HepG2 (cell line): ENCODE measurements at regions not wholly inside any gene's neighbourhood (a gene's known extent, or its start where the extent isn't known, plus 50 kb on each side); places are given as distances from the start of the nearest gene placed in this dataset.

Experiments
- AGO1 ChIP-seq: fragments of 200-400 bp; formaldehyde crosslinking; IDR thresholded peaks from 2 replicates; pipeline ENCODE4 v1.6.1; 2017; ENCODE audit warnings: mild to moderate bottlenecking, low read depth, low read length, moderate library complexity; ENCODE audit not compliant: poor library complexity, severe bottlenecking
- PCBP1 ChIP-seq: fragments of 200-400 bp; formaldehyde crosslinking; IDR thresholded peaks from 2 replicates; pipeline ENCODE4 v1.6.1; 2017; ENCODE audit warnings: mild to moderate bottlenecking, low read depth, low read length, borderline replicate concordance
- TF ChIP-seq, protein P1 (sequence below), 2 experiments: sonication (generic) in 1 of 2; formaldehyde crosslinking in 1 of 2; IDR thresholded peaks; 2 replicates each; pipeline versions ENCODE4 v1.5.1 to v1.6.1; 2011 to 2020; ENCODE audit warnings: borderline replicate concordance in 1 of 2, low read depth in 1 of 2, low read length in 1 of 2, mild to moderate bottlenecking in 1 of 2, missing genetic modification reagents in 1 of 2, moderate library complexity in 1 of 2
- TF ChIP-seq, protein P2 (sequence below): IDR thresholded peaks from 2 replicates; pipeline ENCODE4 v1.6.1; 2016; ENCODE audit warnings: low read depth
- TF ChIP-seq, protein P3 (sequence below): sonication (generic); formaldehyde crosslinking; IDR thresholded peaks from 2 replicates; pipeline ENCODE4 v1.4.0; 2020; ENCODE audit warnings: mild to moderate bottlenecking, missing genetic modification reagents
- TF ChIP-seq, protein P4 (sequence below), 2 experiments: fragments of 450-650 bp in 1 of 2; sonication (generic) in 1 of 2; formaldehyde crosslinking in 1 of 2; IDR thresholded peaks; 2 replicates each; pipeline versions ENCODE4 v1.6.1 to v1.8.0; 2016 to 2022; ENCODE audit warnings: antibody characterized with exemption in 1 of 2, mild to moderate bottlenecking in 1 of 2, missing genetic modification reagents in 1 of 2

DNA sequence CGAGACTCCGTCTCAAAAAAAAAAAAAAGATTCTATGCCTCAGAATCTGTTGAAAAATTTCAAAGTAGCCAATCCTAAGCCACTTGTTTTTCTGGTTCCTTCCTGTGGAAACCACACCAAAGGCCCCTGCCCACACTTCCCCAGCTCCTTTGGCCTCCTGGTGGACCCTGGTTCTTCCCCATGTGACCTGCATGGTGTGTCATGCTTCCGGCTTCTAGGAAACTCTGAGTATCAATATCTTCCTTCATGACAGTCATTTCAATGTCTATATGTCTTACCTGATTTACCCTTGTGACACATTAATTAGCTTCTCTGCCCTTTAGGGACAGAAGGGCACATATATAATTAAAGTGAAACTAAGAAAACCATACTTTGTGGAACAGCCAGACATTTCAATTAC is 80.4 kb upstream of the GRB10 start (continued):
- TF ChIP-seq, protein P1, sequence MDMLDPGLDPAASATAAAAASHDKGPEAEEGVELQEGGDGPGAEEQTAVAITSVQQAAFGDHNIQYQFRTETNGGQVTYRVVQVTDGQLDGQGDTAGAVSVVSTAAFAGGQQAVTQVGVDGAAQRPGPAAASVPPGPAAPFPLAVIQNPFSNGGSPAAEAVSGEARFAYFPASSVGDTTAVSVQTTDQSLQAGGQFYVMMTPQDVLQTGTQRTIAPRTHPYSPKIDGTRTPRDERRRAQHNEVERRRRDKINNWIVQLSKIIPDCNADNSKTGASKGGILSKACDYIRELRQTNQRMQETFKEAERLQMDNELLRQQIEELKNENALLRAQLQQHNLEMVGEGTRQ (IDR thresholded peaks at IDR 0.05; ENCODE audit: low read depth, low read length): no peak
- TF ChIP-seq, protein P1 (CRISPR knock-in tag; IDR thresholded peaks at IDR 0.05; ENCODE audit: borderline replicate concordance): no peak
- TF ChIP-seq, protein P2, sequence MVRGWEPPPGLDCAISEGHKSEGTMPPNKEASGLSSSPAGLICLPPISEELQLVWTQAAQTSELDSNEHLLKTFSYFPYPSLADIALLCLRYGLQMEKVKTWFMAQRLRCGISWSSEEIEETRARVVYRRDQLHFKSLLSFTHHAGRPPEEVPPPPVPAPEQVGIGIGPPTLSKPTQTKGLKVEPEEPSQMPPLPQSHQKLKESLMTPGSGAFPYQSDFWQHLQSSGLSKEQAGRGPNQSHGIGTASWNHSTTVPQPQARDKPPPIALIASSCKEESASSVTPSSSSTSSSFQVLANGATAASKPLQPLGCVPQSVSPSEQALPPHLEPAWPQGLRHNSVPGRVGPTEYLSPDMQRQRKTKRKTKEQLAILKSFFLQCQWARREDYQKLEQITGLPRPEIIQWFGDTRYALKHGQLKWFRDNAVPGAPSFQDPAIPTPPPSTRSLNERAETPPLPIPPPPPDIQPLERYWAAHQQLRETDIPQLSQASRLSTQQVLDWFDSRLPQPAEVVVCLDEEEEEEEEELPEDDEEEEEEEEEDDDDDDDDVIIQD (CRISPR knock-in tag): no peak
- TF ChIP-seq, protein P3, sequence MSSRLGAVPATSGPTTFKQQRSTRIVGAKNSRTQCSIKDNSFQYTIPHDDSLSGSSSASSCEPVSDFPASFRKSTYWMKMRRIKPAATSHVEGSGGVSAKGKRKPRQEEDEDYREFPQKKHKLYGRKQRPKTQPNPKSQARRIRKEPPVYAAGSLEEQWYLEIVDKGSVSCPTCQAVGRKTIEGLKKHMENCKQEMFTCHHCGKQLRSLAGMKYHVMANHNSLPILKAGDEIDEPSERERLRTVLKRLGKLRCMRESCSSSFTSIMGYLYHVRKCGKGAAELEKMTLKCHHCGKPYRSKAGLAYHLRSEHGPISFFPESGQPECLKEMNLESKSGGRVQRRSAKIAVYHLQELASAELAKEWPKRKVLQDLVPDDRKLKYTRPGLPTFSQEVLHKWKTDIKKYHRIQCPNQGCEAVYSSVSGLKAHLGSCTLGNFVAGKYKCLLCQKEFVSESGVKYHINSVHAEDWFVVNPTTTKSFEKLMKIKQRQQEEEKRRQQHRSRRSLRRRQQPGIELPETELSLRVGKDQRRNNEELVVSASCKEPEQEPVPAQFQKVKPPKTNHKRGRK (CRISPR knock-in tag): no peak
- TF ChIP-seq PCBP1 (no peak), AGO1 (no peak)
- TF ChIP-seq, protein P4, sequence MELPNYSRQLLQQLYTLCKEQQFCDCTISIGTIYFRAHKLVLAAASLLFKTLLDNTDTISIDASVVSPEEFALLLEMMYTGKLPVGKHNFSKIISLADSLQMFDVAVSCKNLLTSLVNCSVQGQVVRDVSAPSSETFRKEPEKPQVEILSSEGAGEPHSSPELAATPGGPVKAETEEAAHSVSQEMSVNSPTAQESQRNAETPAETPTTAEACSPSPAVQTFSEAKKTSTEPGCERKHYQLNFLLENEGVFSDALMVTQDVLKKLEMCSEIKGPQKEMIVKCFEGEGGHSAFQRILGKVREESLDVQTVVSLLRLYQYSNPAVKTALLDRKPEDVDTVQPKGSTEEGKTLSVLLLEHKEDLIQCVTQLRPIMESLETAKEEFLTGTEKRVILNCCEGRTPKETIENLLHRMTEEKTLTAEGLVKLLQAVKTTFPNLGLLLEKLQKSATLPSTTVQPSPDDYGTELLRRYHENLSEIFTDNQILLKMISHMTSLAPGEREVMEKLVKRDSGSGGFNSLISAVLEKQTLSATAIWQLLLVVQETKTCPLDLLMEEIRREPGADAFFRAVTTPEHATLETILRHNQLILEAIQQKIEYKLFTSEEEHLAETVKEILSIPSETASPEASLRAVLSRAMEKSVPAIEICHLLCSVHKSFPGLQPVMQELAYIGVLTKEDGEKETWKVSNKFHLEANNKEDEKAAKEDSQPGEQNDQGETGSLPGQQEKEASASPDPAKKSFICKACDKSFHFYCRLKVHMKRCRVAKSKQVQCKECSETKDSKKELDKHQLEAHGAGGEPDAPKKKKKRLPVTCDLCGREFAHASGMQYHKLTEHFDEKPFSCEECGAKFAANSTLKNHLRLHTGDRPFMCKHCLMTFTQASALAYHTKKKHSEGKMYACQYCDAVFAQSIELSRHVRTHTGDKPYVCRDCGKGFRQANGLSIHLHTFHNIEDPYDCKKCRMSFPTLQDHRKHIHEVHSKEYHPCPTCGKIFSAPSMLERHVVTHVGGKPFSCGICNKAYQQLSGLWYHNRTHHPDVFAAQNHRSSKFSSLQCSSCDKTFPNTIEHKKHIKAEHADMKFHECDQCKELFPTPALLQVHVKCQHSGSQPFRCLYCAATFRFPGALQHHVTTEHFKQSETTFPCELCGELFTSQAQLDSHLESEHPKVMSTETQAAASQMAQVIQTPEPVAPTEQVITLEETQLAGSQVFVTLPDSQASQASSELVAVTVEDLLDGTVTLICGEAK (IDR thresholded peaks at IDR 0.05): no peak
- TF ChIP-seq, protein P4 (CRISPR knock-in tag; IDR thresholded peaks at IDR 0.05): no peak
- TF ChIP-seq, all 625 proteins: peak for 0
